H1 (cell line): ENCODE measurements at regions not wholly inside any gene's neighbourhood (a gene's known extent, or its start where the extent isn't known, plus 50 kb on each side); places are given as distances from the start of the nearest gene placed in this dataset.

ENCODE experiments used
- CTCF ChIA-PET: fragments of 300-600 bp; sonication (Branson Sonifier 250); formaldehyde crosslinking; loops from one replicate; lab custom pipeline; 2021; ENCODE audit not compliant: partially characterized antibody; lab: Charles Lee
- POLR2A ChIA-PET: fragments of 300-600 bp; sonication (Branson Sonifier 250); formaldehyde crosslinking; loops from one replicate; lab custom pipeline; 2021; ENCODE audit warnings: inconsistent platforms; ENCODE audit not compliant: partially characterized antibody; lab: Charles Lee
- DNase-seq, 2 experiments: peaks; one replicate each; pipeline versions ENCODE4 v3.0.0 to v3.0.0-alpha.2; 2010 to 2022; ENCODE audit warnings: low spot score in 2 of 2, low read depth in 1 of 2, mixed read lengths in 1 of 2
- FAIRE-seq: peaks from 2 replicates; lab custom pipeline; 2011; peaks lifted over from hg19 to GRCh38; lab: Jason Lieb, UNC
- H2AFZ ChIP-seq: 2 replicates; pipeline ENCODE4 v1.8.1; 2012; ENCODE audit warnings: low read length, inconsistent platforms
- H2AK5ac ChIP-seq: 2 replicates; pipeline ENCODE4 v1.6.1; 2013; ENCODE audit warnings: low read depth, low read length
- H2BK120ac ChIP-seq: replicated peaks from 2 replicates; pipeline ENCODE3; 2013; ENCODE audit warnings: low read depth, low read length, inconsistent platforms
- H2BK12ac ChIP-seq: 2 replicates; pipeline ENCODE4 v1.6.1; 2013; ENCODE audit warnings: low read depth, low read length
- H2BK15ac ChIP-seq: 2 replicates; pipeline ENCODE4 v1.6.1; 2013; ENCODE audit warnings: low read length
- H2BK20ac ChIP-seq: 2 replicates; pipeline ENCODE4 v1.6.1; 2013; ENCODE audit warnings: low read length
- H2BK5ac ChIP-seq: 2 replicates; pipeline ENCODE4 v1.6.1; 2013; ENCODE audit warnings: low read depth, low read length
- H3K14ac ChIP-seq: 2 replicates; pipeline ENCODE4 v1.6.1; 2013; ENCODE audit warnings: inconsistent platforms; ENCODE audit not compliant: insufficient read length
- H3K18ac ChIP-seq: 2 replicates; pipeline ENCODE4 v1.6.1; 2013; ENCODE audit warnings: low read length; ENCODE audit errors: extremely low read depth
- H3K23ac ChIP-seq: 2 replicates; pipeline ENCODE4 v1.6.1; 2013; ENCODE audit warnings: inconsistent platforms; ENCODE audit not compliant: insufficient read length
- H3K23me2 ChIP-seq: 2 replicates; pipeline ENCODE4 v1.6.1; 2013; ENCODE audit warnings: low read depth, low read length
- H3K27ac ChIP-seq: 2 replicates; pipeline ENCODE4 v1.6.1; 2011; ENCODE audit warnings: low read depth, low read length, inconsistent platforms
- H3K27me3 ChIP-seq, 4 experiments: replicated peaks in 1 of 4; 1 replicate in 1 of 4; 2 replicates in 3 of 4; pipeline versions ENCODE4 v1.6.1 to v1.8.1; 2011 to 2013; ENCODE audit warnings: low read length in 3 of 4, mild to moderate bottlenecking in 3 of 4, inconsistent platforms in 2 of 4, mixed read lengths in 2 of 4, moderate library complexity in 1 of 4; ENCODE audit not compliant: control insufficient read depth in 3 of 4, insufficient read depth in 3 of 4; ENCODE audit errors: extremely low read depth in 1 of 4
- H3K36me3 ChIP-seq, 4 experiments: 2 replicates each; pipeline versions ENCODE4 v1.6.1 to v1.8.1; 2011 to 2013; ENCODE audit warnings: mild to moderate bottlenecking in 4 of 4, low read length in 3 of 4, moderate library complexity in 2 of 4, control low read depth in 1 of 4, inconsistent platforms in 1 of 4; ENCODE audit not compliant: insufficient read depth in 4 of 4, control insufficient read depth in 2 of 4
- H3K4ac ChIP-seq: replicated peaks from 2 replicates; pipeline ENCODE3; 2013; ENCODE audit warnings: low read length, low read depth, mixed read lengths, inconsistent platforms; ENCODE audit not compliant: insufficient read length
- H3K4me1 ChIP-seq, 4 experiments: replicated peaks in 1 of 4; 1 replicate in 1 of 4; 2 replicates in 3 of 4; pipeline versions ENCODE4 v1.6.1 to v1.8.1; 2011 to 2013; ENCODE audit warnings: low read length in 3 of 4, inconsistent platforms in 2 of 4, mixed read lengths in 1 of 4; ENCODE audit not compliant: insufficient read depth in 4 of 4, control insufficient read depth in 3 of 4
- H3K4me2 ChIP-seq, 2 experiments: 2 replicates each; pipeline versions ENCODE4 v1.6.1 to v1.8.1; 2011 to 2013; ENCODE audit warnings: low read depth in 2 of 2, low read length in 2 of 2, control low read depth in 1 of 2, inconsistent platforms in 1 of 2, mild to moderate bottlenecking in 1 of 2; ENCODE audit not compliant: insufficient read depth in 1 of 2
- H3K4me3 ChIP-seq, 4 experiments: fragments of 200-600, 300-600 bp in 1 of 4; sonication (generic), shearing (Covaris generic), sonication (Bioruptor Twin) in 1 of 4; 2 replicates each; pipeline versions ENCODE4 v1.5.1 to v1.8.1; 2011 to 2016; ENCODE audit warnings: low read length in 4 of 4, low read depth in 3 of 4, control low read depth in 2 of 4, inconsistent platforms in 2 of 4, mild to moderate bottlenecking in 2 of 4, mixed read lengths in 1 of 4, moderate library complexity in 1 of 4; ENCODE audit not compliant: insufficient read depth in 2 of 4; ENCODE audit errors: extremely low read depth in 1 of 4
- H3K56ac ChIP-seq: replicated peaks from 2 replicates; pipeline ENCODE3; 2013; ENCODE audit warnings: low read depth, mild to moderate bottlenecking, mixed read lengths, low read length, inconsistent platforms; ENCODE audit not compliant: insufficient read length
- H3K79me1 ChIP-seq: 2 replicates; pipeline ENCODE4 v1.6.1; 2013; ENCODE audit warnings: low read depth, low read length, control low read depth
- H3K79me2 ChIP-seq, 2 experiments: 2 replicates each; pipeline versions ENCODE4 v1.6.1 to v1.8.1; 2012 to 2013; ENCODE audit warnings: low read length in 2 of 2, mild to moderate bottlenecking in 2 of 2, inconsistent platforms in 1 of 2; ENCODE audit not compliant: insufficient read depth in 2 of 2, control insufficient read depth in 1 of 2
- H3K9ac ChIP-seq, 4 experiments: replicated peaks in 1 of 4; 1 replicate in 1 of 4; 2 replicates in 3 of 4; pipeline versions ENCODE4 v1.6.1 to v1.8.1; 2011 to 2013; ENCODE audit warnings: low read depth in 3 of 4, low read length in 3 of 4, control low read depth in 2 of 4, mild to moderate bottlenecking in 2 of 4, moderate library complexity in 2 of 4, inconsistent platforms in 1 of 4; ENCODE audit errors: extremely low read depth in 1 of 4
- H3K9me3 ChIP-seq, 2 experiments: 2 replicates each; pipeline versions ENCODE4 v1.6.1 to v1.8.1; 2012 to 2013; ENCODE audit warnings: mild to moderate bottlenecking in 2 of 2, moderate library complexity in 2 of 2, control low read depth in 1 of 2, inconsistent platforms in 1 of 2, low read depth in 1 of 2, low read length in 1 of 2, mixed read lengths in 1 of 2; ENCODE audit not compliant: insufficient read depth in 2 of 2
- H4K20me1 ChIP-seq, 2 experiments: replicated peaks in 1 of 2; 2 replicates each; pipeline versions ENCODE3 to v1.8.1; 2011 to 2013; ENCODE audit warnings: inconsistent platforms in 2 of 2, low read length in 2 of 2, mild to moderate bottlenecking in 1 of 2; ENCODE audit not compliant: insufficient read depth in 2 of 2, control insufficient read depth in 1 of 2
- H4K5ac ChIP-seq: 2 replicates; pipeline ENCODE4 v1.6.1; 2013; ENCODE audit warnings: low read length, low read depth, mixed read lengths, inconsistent platforms; ENCODE audit not compliant: insufficient read length
- H4K8ac ChIP-seq: 2 replicates; pipeline ENCODE4 v1.8.0; 2013; ENCODE audit warnings: mild to moderate bottlenecking, moderate library complexity, low read length, inconsistent platforms; ENCODE audit not compliant: insufficient read depth; ENCODE audit errors: extremely low read depth
- H4K91ac ChIP-seq: replicated peaks from 2 replicates; pipeline ENCODE3; 2013; ENCODE audit warnings: low read length, mixed read lengths, inconsistent platforms; ENCODE audit not compliant: insufficient read length
- FOSL1 ChIP-seq: IDR thresholded peaks from 2 replicates; pipeline ENCODE4 v1.6.1; 2011; ENCODE audit warnings: mild to moderate bottlenecking, low read depth, low read length, moderate library complexity; ENCODE audit not compliant: insufficient read depth
- WGBS, 2 experiments: shearing (Covaris generic) in 1 of 2; methylation state at CpG; one replicate each; pipeline versions ENCODE4 v1.1.6 to v1.1.7; 2013 to 2015; ENCODE audit warnings: low lambda C conversion rate in 2 of 2, mixed read lengths in 2 of 2, inconsistent platforms in 1 of 2, low coverage in 1 of 2, missing lambda C conversion rate in 1 of 2; ENCODE audit not compliant: insufficient replicate concordance in 2 of 2, insufficient coverage in 1 of 2, insufficient read length in 1 of 2; ENCODE audit errors: extremely low coverage in 1 of 2, missing lambda C conversion rate in 1 of 2; 5-methylcytosine and 5-hydroxymethylcytosine counted together

DNA sequence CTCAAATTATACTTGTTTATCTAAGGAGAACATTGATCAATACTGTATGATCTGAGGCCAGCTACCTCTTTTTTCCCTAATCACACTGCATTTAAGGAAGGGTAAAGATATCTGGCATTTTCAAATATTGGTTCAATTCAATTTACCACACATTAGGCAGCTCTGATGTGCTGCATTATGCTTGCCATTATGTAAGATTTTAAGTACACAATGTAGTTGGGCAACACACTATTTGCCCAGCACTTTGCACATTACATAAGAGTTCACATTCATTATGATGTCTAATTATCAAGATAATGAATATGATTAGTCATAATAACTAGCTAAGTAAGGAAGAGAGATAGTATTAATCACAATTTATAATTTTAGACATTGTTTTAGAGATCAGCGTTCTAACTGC is 196.3 kb downstream of the BCHE start:
- H3K23me2 ChIP-seq = no peaks in the 10 kb centered on the region
- ChIA-PET CTCF (no interaction called here), POLR2A (no interaction called here)
- H2AFZ ChIP-seq = no peak overlapping the region
- WGBS, 2 experiments = 92% methylated on average over 1 of the region's 1 CpG; no CpG with 5 or more reads in 1 of the 2 experiments
- no peak overlapping the region for H2BK5ac ChIP-seq
- no peak overlapping the region for H2BK12ac ChIP-seq
- H3K18ac ChIP-seq = no peak overlapping the region
- H2BK20ac ChIP-seq = no peak overlapping the region
- H3K4me3 ChIP-seq = no peak overlapping the region
- H4K8ac ChIP-seq = no peak overlapping the region
- H2AK5ac ChIP-seq = no peak overlapping the region
- peaks cover 0 to 1% (median 0%) of the 10 kb centered on the region in 4 experiments; a peak in 1 of 7 replicates for H3K27me3 ChIP-seq
- H3K36me3 ChIP-seq = no peaks in the 10 kb centered on the region
- H3K56ac ChIP-seq = no peak overlapping the region
- H2BK120ac ChIP-seq = no peak overlapping the region
- H4K5ac ChIP-seq = no peak overlapping the region
- no peak overlapping the region for H3K4ac ChIP-seq
- H4K20me1 ChIP-seq = no peaks in the 10 kb centered on the region
- no peaks in the 10 kb centered on the region for H3K4me1 ChIP-seq
- DNase-seq = no peak
- H4K91ac ChIP-seq = no peak overlapping the region
- no peaks in the 10 kb centered on the region for H3K79me2 ChIP-seq
- no peaks in the 10 kb centered on the region for H3K79me1 ChIP-seq
- H3K9me3 ChIP-seq = no peaks in the 10 kb centered on the region
- H2BK15ac ChIP-seq = no peak overlapping the region
- no peak for FAIRE-seq
- H3K27ac ChIP-seq = no peak overlapping the region
- no peak overlapping the region for H3K14ac ChIP-seq
- no peak overlapping the region for H3K9ac ChIP-seq
- no peak overlapping the region for H3K4me2 ChIP-seq
- no peak overlapping the region for H3K23ac ChIP-seq
- no peak for TF ChIP-seq FOSL1
